A549 (cell line): ENCODE measurements at regions not wholly inside any gene's neighbourhood (a gene's known extent, or its start where the extent isn't known, plus 50 kb on each side); places are given as distances from the start of the nearest gene placed in this dataset.

ENCODE experiments used
- ATAC-seq, 2 experiments: fragments of 200-7000 bp in 1 of 2; fragments of >200 bp in 1 of 2; cut with Nextera tagmentation in 1 of 2; cut with Tn5 transposase in 1 of 2; 3 replicates each; pipeline versions ENCODE4 v1.8.0 to v1.9.1; 2018 to 2020; ENCODE audit warnings: mild to moderate bottlenecking in 1 of 2, moderate library complexity in 1 of 2
- CTCF ChIA-PET: fragments of 300-600 bp; sonication (Branson Sonifier 250); formaldehyde crosslinking; extraction: SDS; loops from one replicate; lab custom pipeline; 2021; ENCODE audit warnings: antibody characterized with exemption, inconsistent platforms; lab: Yijun Ruan, JAX
- POLR2A ChIA-PET: fragments of 350-600 bp; formaldehyde crosslinking; extraction: SDS; loops from one replicate; lab custom pipeline; 2021; ENCODE audit warnings: antibody characterized with exemption, inconsistent platforms; lab: Yijun Ruan, JAX
- DNase-seq, 2 experiments: peaks; one replicate each; pipeline versions ENCODE4 v3.0.0 to v3.0.0-alpha.2; 2011 to 2016; ENCODE audit warnings: low read depth in 1 of 2, low spot score in 1 of 2
- FAIRE-seq: peaks from 2 replicates; lab custom pipeline; 2011; peaks lifted over from hg19 to GRCh38; lab: Jason Lieb, UNC
- H3K27ac ChIP-seq, 2 experiments: fragments of >200 bp; sonication (Bioruptor Twin); formaldehyde crosslinking; 3 replicates each; pipeline ENCODE4 v1.5.1; 2016 to 2017
- H3K4me1 ChIP-seq: fragments of >200 bp; sonication (Bioruptor Twin); formaldehyde crosslinking; 3 replicates; pipeline ENCODE4 v1.6.1; 2016
- H3K4me2 ChIP-seq: fragments of >200 bp; sonication (Bioruptor Twin); formaldehyde crosslinking; 3 replicates; pipeline ENCODE4 v1.6.1; 2016
- H3K4me3 ChIP-seq: fragments of >200 bp; sonication (Bioruptor Twin); formaldehyde crosslinking; 3 replicates; pipeline ENCODE4 v1.5.1; 2016
- H3K9me3 ChIP-seq: fragments of >200 bp; sonication (Bioruptor Twin); formaldehyde crosslinking; 3 replicates; pipeline ENCODE4 v1.6.1; 2016
- CEBPB ChIP-seq, 2 experiments: fragments of >200 bp in 1 of 2; sonication (Bioruptor Twin) in 1 of 2; formaldehyde crosslinking in 1 of 2; IDR thresholded peaks; 2 replicates each; pipeline ENCODE4 v1.6.1; 2012 to 2016
- FOSL2 ChIP-seq, 2 experiments: fragments of 450-650 bp in 1 of 2; fragments of >200 bp in 1 of 2; sonication (Bioruptor Twin) in 1 of 2; formaldehyde crosslinking; IDR thresholded peaks; 2 replicates each; pipeline versions ENCODE4 v1.5.0 to v1.6.1; 2016 to 2020; ENCODE audit warnings: mild to moderate bottlenecking in 1 of 2, moderate library complexity in 1 of 2
- FOXS1 ChIP-seq: fragments of 250-450 bp; sonication (Bioruptor Pico); IDR thresholded peaks from 2 replicates; pipeline ENCODE4 v1.5.0; 2020; ENCODE audit warnings: mild to moderate bottlenecking, moderate library complexity
- GATA3 ChIP-seq: IDR thresholded peaks from 2 replicates; pipeline ENCODE4 v1.6.1; 2012; ENCODE audit warnings: borderline replicate concordance
- HEYL ChIP-seq: fragments of 250-450 bp; sonication (Bioruptor Pico); IDR thresholded peaks from 2 replicates; pipeline ENCODE4 v1.8.0; 2021; ENCODE audit warnings: mild to moderate bottlenecking, moderate library complexity
- HOXA7 ChIP-seq: fragments of 250-450 bp; sonication (Bioruptor Pico); IDR thresholded peaks from 2 replicates; pipeline ENCODE4 v1.5.0; 2020; ENCODE audit warnings: mild to moderate bottlenecking, moderate library complexity
- HOXB13 ChIP-seq: fragments of 250-450 bp; sonication (Bioruptor Pico); IDR thresholded peaks from 2 replicates; pipeline ENCODE4 v1.5.0; 2020; ENCODE audit warnings: low read depth, mild to moderate bottlenecking, moderate library complexity
- KDM5A ChIP-seq: fragments of 200-600 bp; sonication (generic); IDR thresholded peaks from 2 replicates; pipeline ENCODE4 v1.6.1; 2016; ENCODE audit warnings: antibody characterized with exemption, mild to moderate bottlenecking
- MAZ ChIP-seq: fragments of 150-350 bp; IDR thresholded peaks from 2 replicates; pipeline ENCODE4 v1.6.1; 2014; ENCODE audit warnings: antibody characterized with exemption, low read depth, low read length, borderline replicate concordance
- NFE2L2 ChIP-seq: fragments of 150-350 bp; conservative IDR thresholded peaks from 2 replicates; pipeline ENCODE4 v1.6.1; 2014; ENCODE audit warnings: low read length
- NPAS2 ChIP-seq: fragments of 250-450 bp; sonication (Bioruptor Pico); IDR thresholded peaks from 2 replicates; pipeline ENCODE4 v1.8.0; 2022; ENCODE audit warnings: mild to moderate bottlenecking, moderate library complexity, borderline replicate concordance
- NR3C1 ChIP-seq: fragments of >200 bp; sonication (Bioruptor Twin); formaldehyde crosslinking; IDR thresholded peaks from 3 replicates; pipeline ENCODE4 v1.6.1; 2017
- POLR2A ChIP-seq: IDR thresholded peaks from 2 replicates; pipeline ENCODE4 v1.6.1; 2012; ENCODE audit warnings: mild to moderate bottlenecking, low read length
- RCOR1 ChIP-seq: fragments of 150-350 bp; IDR thresholded peaks from 2 replicates; pipeline ENCODE4 v1.6.1; 2014; ENCODE audit warnings: antibody characterized with exemption, low read length, low read depth
- TFCP2L1 ChIP-seq: fragments of 250-450 bp; sonication (Bioruptor Pico); IDR thresholded peaks from 2 replicates; pipeline ENCODE4 v1.5.0; 2021; ENCODE audit warnings: mild to moderate bottlenecking
- ZFP36 ChIP-seq: fragments of 450-650 bp; IDR thresholded peaks from 2 replicates; pipeline ENCODE4 v1.6.1; 2014; ENCODE audit warnings: borderline replicate concordance; ENCODE audit not compliant: partially characterized antibody
- WGBS: methylation state at CpG from one replicate; pipeline ENCODE4 v1.1.6; 2017; ENCODE audit errors: missing lambda C conversion rate; 5-methylcytosine and 5-hydroxymethylcytosine counted together
- TF ChIP-seq, protein P1 (sequence below): IDR thresholded peaks from 2 replicates; pipeline ENCODE4 v1.6.1; 2012
- TF ChIP-seq, protein P2 (sequence below): fragments of >200 bp; sonication (Bioruptor Twin); formaldehyde crosslinking; IDR thresholded peaks from 2 replicates; pipeline ENCODE4 v1.6.1; 2016
- TF ChIP-seq, protein P3 (sequence below): fragments of 250-450 bp; sonication (Bioruptor Pico); IDR thresholded peaks from 2 replicates; pipeline ENCODE4 v1.5.0; 2021; ENCODE audit warnings: mild to moderate bottlenecking, moderate library complexity, borderline replicate concordance
- TF ChIP-seq, protein P4 (sequence below): IDR thresholded peaks from 2 replicates; pipeline ENCODE4 v1.6.1; 2012; ENCODE audit warnings: low read depth, borderline replicate concordance

DNA sequence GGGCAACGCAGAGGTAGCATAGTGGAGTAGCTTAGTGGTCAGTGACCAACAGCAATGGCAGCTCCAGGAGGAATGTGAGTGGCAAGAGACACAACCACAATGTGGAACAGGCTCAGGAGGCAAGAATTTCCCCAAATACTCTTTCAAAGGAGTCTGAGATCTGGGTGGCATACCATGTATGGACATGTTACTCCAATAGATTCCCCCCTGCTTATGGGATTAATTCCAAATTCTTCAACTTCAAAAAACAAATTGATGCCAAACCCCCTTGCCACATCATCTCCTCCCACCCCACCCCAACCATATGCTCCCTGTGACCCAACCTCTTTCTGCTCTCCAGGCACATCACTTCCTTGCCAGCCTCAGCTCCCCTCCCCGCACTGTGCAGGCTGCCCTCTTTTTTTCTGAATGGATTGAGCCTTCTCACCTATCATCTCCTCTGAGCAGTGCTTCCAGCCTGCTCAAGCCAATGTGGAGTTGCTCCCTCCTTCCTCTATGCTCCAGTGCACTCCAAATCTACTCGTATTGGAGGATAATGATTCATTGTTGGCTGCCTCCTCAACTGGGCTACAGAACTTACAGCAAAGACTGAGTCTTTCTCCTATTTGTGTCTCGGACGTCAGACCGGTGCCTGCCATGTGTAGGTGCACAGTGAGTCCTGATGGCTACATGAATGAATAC is 93.0 kb upstream of the CEP85L start:
- H3K4me2 ChIP-seq: no peak overlapping the region
- ChIA-PET POLR2A (no interaction called here), CTCF (no interaction called here)
- no peak for ATAC-seq
- FAIRE-seq: no peak
- H3K27ac ChIP-seq: no peak overlapping the region
- H3K4me3 ChIP-seq: no peak overlapping the region
- H3K4me1 ChIP-seq: 0 out of 3 replicates have a peak, but pooled peaks cover 5% of the 10 kb centered on the region
- no peak for TF ChIP-seq ZFP36
- no peak for TF ChIP-seq HOXA7 (CRISPR knock-in tag)
- TF ChIP-seq NFE2L2: no peak
- no peak for TF ChIP-seq NR3C1
- TF ChIP-seq, protein P1, sequence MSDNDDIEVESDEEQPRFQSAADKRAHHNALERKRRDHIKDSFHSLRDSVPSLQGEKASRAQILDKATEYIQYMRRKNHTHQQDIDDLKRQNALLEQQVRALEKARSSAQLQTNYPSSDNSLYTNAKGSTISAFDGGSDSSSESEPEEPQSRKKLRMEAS: no peak
- TF ChIP-seq, protein P2, sequence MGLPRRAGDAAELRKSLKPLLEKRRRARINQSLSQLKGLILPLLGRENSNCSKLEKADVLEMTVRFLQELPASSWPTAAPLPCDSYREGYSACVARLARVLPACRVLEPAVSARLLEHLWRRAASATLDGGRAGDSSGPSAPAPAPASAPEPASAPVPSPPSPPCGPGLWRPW: no peak
- no peak for TF ChIP-seq FOSL2 (IDR thresholded peaks at IDR 0.05)
- TF ChIP-seq FOSL2 (CRISPR knock-in tag; IDR thresholded peaks at IDR 0.05): no peak
- no peaks in the 10 kb centered on the region for H3K9me3 ChIP-seq
- WGBS: 76% methylated on average over 6 of the region's 6 CpGs
- DNase-seq: no peak

DNA sequence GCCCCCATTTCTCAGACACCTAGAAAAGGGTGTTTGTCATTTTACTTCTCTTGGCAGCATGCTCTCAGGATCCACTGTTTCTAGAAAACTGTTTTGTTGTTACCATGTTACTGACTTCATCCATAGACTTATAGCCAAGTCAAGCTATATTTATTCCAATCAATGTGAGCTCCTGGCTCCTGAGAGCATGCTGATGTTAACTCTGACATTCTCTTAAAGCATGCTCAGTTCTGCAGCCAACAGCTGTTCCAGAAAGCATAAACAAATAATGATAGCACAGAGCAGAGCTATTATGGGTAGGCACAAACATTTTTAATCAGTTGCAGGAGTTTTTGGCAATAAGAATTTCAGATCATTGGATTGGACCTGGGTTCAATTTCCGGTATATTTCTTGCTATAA is 92.4 kb upstream of the CEP85L start:
- Histone ChIP-seq H3K4me3 (no peak overlapping the region), H3K4me2 (no peak overlapping the region), H3K27ac (no peak overlapping the region), H3K9me3 (no peaks in the 10 kb centered on the region), H3K4me1 (0 out of 3 replicates have a peak, but pooled peaks cover 5% of the 10 kb centered on the region)
- FAIRE-seq: no peak
- 86% methylated on average over 1 of the region's 1 CpG for WGBS
- TF ChIP-seq HOXB13 (CRISPR knock-in tag) (no peak), NPAS2 (CRISPR knock-in tag) (no peak), MAZ (no peak), HEYL (CRISPR knock-in tag) (no peak), KDM5A (no peak), POLR2A (no peak), TFCP2L1 (CRISPR knock-in tag) (no peak)
- TF ChIP-seq, protein P3, sequence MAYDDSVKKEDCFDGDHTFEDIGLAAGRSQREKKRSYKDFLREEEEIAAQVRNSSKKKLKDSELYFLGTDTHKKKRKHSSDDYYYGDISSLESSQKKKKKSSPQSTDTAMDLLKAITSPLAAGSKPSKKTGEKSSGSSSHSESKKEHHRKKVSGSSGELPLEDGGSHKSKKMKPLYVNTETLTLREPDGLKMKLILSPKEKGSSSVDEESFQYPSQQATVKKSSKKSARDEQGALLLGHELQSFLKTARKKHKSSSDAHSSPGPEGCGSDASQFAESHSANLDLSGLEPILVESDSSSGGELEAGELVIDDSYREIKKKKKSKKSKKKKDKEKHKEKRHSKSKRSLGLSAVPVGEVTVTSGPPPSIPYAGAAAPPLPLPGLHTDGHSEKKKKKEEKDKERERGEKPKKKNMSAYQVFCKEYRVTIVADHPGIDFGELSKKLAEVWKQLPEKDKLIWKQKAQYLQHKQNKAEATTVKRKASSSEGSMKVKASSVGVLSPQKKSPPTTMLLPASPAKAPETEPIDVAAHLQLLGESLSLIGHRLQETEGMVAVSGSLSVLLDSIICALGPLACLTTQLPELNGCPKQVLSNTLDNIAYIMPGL (CRISPR knock-in tag): no peak
- DNase-seq: no peak
- ATAC-seq: no peak
- CTCF ChIA-PET: no interaction called here
- POLR2A ChIA-PET: no interaction called here

DNA sequence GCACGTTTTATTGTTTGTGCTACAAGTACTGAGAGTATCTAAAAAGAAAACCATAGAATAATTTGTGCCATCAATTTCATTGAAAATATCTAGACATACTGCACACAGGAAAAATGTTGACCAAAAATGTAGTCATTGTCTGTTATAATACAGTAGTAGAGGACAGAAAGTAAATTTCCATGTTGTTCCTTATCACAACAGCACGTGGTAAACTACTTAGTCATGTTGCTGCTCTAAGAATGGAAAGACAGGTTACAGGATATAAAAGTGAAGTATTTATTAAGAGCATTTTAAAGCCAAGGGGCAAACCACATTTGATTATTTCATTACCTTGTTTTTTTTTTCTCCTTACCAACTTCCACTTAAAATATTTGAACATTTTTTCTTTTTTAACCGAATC is 89.0 kb upstream of the CEP85L start:
- TF ChIP-seq TFCP2L1 (CRISPR knock-in tag): no peak
- no peak for TF ChIP-seq RCOR1
- TF ChIP-seq, protein P4, sequence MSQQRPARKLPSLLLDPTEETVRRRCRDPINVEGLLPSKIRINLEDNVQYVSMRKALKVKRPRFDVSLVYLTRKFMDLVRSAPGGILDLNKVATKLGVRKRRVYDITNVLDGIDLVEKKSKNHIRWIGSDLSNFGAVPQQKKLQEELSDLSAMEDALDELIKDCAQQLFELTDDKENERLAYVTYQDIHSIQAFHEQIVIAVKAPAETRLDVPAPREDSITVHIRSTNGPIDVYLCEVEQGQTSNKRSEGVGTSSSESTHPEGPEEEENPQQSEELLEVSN: no peak
- no peak for TF ChIP-seq GATA3
- TF ChIP-seq HEYL (CRISPR knock-in tag): no peak
- TF ChIP-seq CEBPB (IDR thresholded peaks at IDR 0.05): no peak
- no peak for TF ChIP-seq FOXS1 (CRISPR knock-in tag)
- FAIRE-seq (no peak), DNase-seq (peak in 1 of 2 experiments; percentile 9), ATAC-seq (no peak)
- WGBS: 44% methylated on average over 3 of the region's 3 CpGs
- H3K4me3 ChIP-seq: no peak overlapping the region
- H3K9me3 ChIP-seq: no peaks in the 10 kb centered on the region
- POLR2A ChIA-PET: no interaction called here
- H3K27ac ChIP-seq: no peak overlapping the region
- CTCF ChIA-PET: interaction anchor here (0.6 kb wide), 2 partner anchors 337 to 833 kb away, joined by 3 read pairs; partner anchors contain the start of gene SLC35F1
- H3K4me1 ChIP-seq: 0 out of 3 replicates have a peak, but pooled peaks cover 5% of the 10 kb centered on the region
- H3K4me2 ChIP-seq: no peak overlapping the region
